Rectal smooth muscle tissue (tissue), 1 donor: ENCODE measurements at regions not wholly inside any gene's neighbourhood (a gene's known extent, or its start where the extent isn't known, plus 50 kb on each side); places are given as distances from the start of the nearest gene placed in this dataset.

Experiments used
- H3K27ac ChIP-seq: one replicate; pipeline ENCODE4 v1.7.0; 2013; ENCODE audit warnings: low read depth, low read length, inconsistent platforms
- H3K27me3 ChIP-seq: one replicate; pipeline ENCODE4 v1.7.0; 2013; ENCODE audit warnings: low read length; ENCODE audit not compliant: control insufficient read depth, insufficient read depth
- H3K36me3 ChIP-seq: one replicate; pipeline ENCODE4 v1.7.0; 2013; ENCODE audit warnings: low read length; ENCODE audit not compliant: control insufficient read depth, insufficient read depth
- H3K4me1 ChIP-seq: one replicate; pipeline ENCODE4 v1.7.0; 2013; ENCODE audit warnings: low read length; ENCODE audit not compliant: control insufficient read depth, insufficient read depth
- H3K4me3 ChIP-seq: one replicate; pipeline ENCODE4 v1.7.0; 2013; ENCODE audit warnings: low read length
- H3K9ac ChIP-seq: one replicate; pipeline ENCODE4 v1.7.0; 2013; ENCODE audit warnings: low read length

- Histone ChIP-seq H3K4me3 (no peak overlapping the region), H3K4me1 (no peaks in the 10 kb centered on the region), H3K36me3 (peaks cover 2% of the 10 kb centered on the region)
These were observed 115.8 kb upstream of the TMEM168 start for GRCh38 chr7:112905950-112906349.

GRCh38 chr7:112905413-112905812, 115.2 kb upstream of the TMEM168 start:
- Histone ChIP-seq H3K4me3 (no peak overlapping the region), H3K36me3 (no peaks in the 10 kb centered on the region), H3K4me1 (no peaks in the 10 kb centered on the region), H3K27me3 (no peaks in the 10 kb centered on the region), H3K27ac (no peak overlapping the region), H3K9ac (no peak overlapping the region)

More at GRCh38 chr7:112905950-112906349, 115.8 kb upstream of the TMEM168 start:
- Histone ChIP-seq H3K9ac (no peak overlapping the region), H3K27me3 (no peaks in the 10 kb centered on the region), H3K27ac (no peak overlapping the region)

GRCh38 chr7:112898432-112899290, 108.5 kb upstream of the TMEM168 start:
- Histone ChIP-seq H3K4me1 (no peaks in the 10 kb centered on the region), H3K27me3 (no peaks in the 10 kb centered on the region), H3K27ac (no peak overlapping the region), H3K9ac (no peak overlapping the region), H3K36me3 (peaks cover 2% of the 10 kb centered on the region), H3K4me3 (no peak overlapping the region)

DNA sequence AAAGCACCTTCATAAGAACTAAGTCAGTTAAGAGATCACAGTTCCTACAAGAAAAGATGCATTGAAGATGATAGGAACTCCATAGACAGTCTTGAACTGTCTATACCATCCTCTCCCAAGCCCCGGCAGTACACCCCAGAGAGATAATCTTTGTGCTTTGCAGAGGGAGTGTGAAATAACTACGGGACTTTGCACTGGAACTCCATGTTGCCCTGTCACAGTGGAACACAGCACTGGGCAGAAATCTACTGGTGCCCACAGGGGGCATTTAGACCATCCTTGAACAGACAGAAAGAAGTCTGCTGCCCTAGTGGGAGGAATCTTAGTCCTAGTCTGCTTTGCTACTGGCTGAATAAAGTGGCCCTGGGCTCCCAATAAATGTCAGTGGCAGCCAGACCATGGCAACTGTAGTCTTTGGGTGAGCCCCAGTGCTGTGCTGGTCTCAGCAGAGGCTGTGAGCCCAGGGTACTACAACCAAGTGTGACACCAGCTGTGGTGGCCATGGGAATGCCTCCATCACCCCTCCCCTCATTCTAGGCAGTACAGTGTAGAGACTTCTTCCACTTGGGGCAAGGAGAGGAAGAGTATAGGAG, 107.7 kb upstream of the TMEM168 start:
- Histone ChIP-seq H3K27me3 (no peaks in the 10 kb centered on the region), H3K4me3 (no peak overlapping the region), H3K36me3 (peaks cover 3% of the 10 kb centered on the region), H3K9ac (no peak overlapping the region), H3K27ac (no peak overlapping the region), H3K4me1 (no peaks in the 10 kb centered on the region)

GRCh38 chr7:112896026-112896601, 105.9 kb upstream of the TMEM168 start:
- no peak overlapping the region for H3K27ac ChIP-seq

GRCh38 chr7:112892263-112892662, 102.1 kb upstream of the TMEM168 start:
- Histone ChIP-seq H3K36me3 (peaks cover 5% of the 10 kb centered on the region), H3K27me3 (no peaks in the 10 kb centered on the region), H3K9ac (no peak overlapping the region), H3K27ac (no peak overlapping the region), H3K4me3 (no peak overlapping the region), H3K4me1 (peaks cover 4% of the 10 kb centered on the region)

More at GRCh38 chr7:112896026-112896601, 105.9 kb upstream of the TMEM168 start:
- H3K27me3 ChIP-seq, result no peaks in the 10 kb centered on the region
- no peaks in the 10 kb centered on the region for H3K4me1 ChIP-seq
- H3K36me3 ChIP-seq, result peaks cover 5% of the 10 kb centered on the region
- H3K9ac ChIP-seq, result no peak overlapping the region
- H3K4me3 ChIP-seq, result no peak overlapping the region

GRCh38 chr7:112891698-112892097, 101.5 kb upstream of the TMEM168 start:
- H3K9ac ChIP-seq, result no peak overlapping the region
- H3K27me3 ChIP-seq, result no peaks in the 10 kb centered on the region
- H3K4me3 ChIP-seq, result no peak overlapping the region
- H3K36me3 ChIP-seq, result peaks cover 5% of the 10 kb centered on the region
- no peak overlapping the region for H3K27ac ChIP-seq
- peaks cover 4% of the 10 kb centered on the region for H3K4me1 ChIP-seq

- Histone ChIP-seq H3K4me3 (no peak overlapping the region), H3K9ac (no peak overlapping the region), H3K27ac (no peak overlapping the region), H3K4me1 (peaks cover 4% of the 10 kb centered on the region), H3K36me3 (peaks cover 5% of the 10 kb centered on the region), H3K27me3 (no peaks in the 10 kb centered on the region)
These were observed 99.7 kb upstream of the TMEM168 start for GRCh38 chr7:112889834-112890438.

- no peaks in the 10 kb centered on the region for H3K27me3 ChIP-seq
- no peak overlapping the region for H3K9ac ChIP-seq
- no peak overlapping the region for H3K27ac ChIP-seq
- peaks cover 4% of the 10 kb centered on the region for H3K4me1 ChIP-seq
- no peak overlapping the region for H3K4me3 ChIP-seq
- peaks cover 5% of the 10 kb centered on the region for H3K36me3 ChIP-seq
These were observed 99.1 kb upstream of the TMEM168 start for GRCh38 chr7:112889268-112889667.

DNA sequence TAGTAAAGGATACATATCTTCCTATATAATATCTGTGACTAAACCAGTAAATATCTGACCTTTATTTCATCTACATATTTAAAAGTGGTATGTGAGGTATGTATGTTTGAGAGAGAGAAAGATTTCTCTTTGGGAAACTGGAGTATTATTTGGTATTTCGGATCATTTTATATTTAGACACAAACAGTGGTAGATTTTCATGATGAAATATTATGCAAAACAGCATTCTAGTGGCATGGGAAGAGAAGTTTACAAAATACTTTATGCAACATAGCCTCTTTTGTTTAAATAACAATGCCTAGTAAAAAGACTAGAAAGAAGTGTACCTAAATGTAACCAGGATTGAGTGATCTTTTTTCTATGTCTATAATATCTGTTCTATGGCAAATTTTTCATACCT, 98.6 kb upstream of the TMEM168 start:
- no peaks in the 10 kb centered on the region for H3K27me3 ChIP-seq
- H3K36me3 ChIP-seq, result peaks cover 3% of the 10 kb centered on the region
- peaks cover 4% of the 10 kb centered on the region for H3K4me1 ChIP-seq
- no peak overlapping the region for H3K4me3 ChIP-seq
- no peak overlapping the region for H3K27ac ChIP-seq
- H3K9ac ChIP-seq, result no peak overlapping the region

DNA sequence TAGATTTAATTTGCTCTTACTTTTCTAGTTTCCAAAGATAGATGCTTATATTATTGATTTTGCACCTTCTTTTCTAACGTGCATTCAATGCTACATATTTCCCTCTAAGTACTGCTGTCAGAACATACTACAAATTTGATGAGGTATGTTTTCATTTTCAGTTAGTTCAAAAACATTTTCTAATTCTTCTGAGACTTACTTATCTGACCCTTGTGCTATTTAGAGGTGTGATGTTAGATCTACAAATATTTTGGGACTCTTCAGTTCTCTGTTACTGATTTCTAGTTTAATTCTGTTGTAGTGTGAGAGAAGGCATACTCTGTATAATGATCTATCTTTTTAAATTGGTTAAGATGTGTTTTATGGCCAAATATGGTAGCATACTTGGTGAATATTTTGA, 97.8 kb upstream of the TMEM168 start:
- Histone ChIP-seq H3K4me3 (no peak overlapping the region), H3K9ac (no peak overlapping the region), H3K4me1 (peaks cover 4% of the 10 kb centered on the region), H3K27me3 (no peaks in the 10 kb centered on the region), H3K36me3 (peaks cover 3% of the 10 kb centered on the region), H3K27ac (no peak overlapping the region)

DNA sequence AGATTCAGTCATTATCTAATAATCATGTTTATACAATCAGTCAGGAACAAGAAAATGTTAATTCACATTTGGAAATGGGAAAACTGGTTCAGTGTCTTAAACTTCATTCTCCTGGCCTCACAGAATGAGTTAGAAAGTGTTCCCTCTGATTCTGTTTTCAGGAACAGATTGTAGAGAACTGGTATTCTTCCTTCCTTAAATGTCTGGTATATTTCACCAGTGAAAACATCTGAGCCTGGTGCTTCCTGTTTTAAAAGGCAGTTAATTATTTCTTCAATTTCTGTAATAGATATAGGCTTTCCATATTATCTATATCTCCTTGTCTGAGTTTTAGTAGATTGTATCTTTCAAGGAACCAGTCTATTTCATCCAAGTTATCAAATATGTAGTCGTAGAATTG, 97.1 kb upstream of the TMEM168 start:
- Histone ChIP-seq H3K27ac (no peak overlapping the region), H3K4me3 (no peak overlapping the region), H3K36me3 (no peaks in the 10 kb centered on the region), H3K4me1 (peaks cover 4% of the 10 kb centered on the region), H3K9ac (no peak overlapping the region), H3K27me3 (no peaks in the 10 kb centered on the region)
